Psoas muscle (tissue), 7 donors: ENCODE measurements at regions not wholly inside any gene's neighbourhood (a gene's known extent, or its start where the extent isn't known, plus 50 kb on each side); places are given as distances from the start of the nearest gene placed in this dataset.

Experiments used
- ATAC-seq, 4 donors: fragments of 200-7000 bp; cut with Tn5 transposase; one replicate each; pipeline ENCODE4 v1.9.1; 2020; ENCODE audit warnings: moderate library complexity in 3 of 4, mild to moderate bottlenecking in 2 of 4
- DNase-seq, 2 donors: peaks; one replicate each; pipeline ENCODE4 v3.0.0-alpha.2; 2020
- H3K27ac ChIP-seq: fragments of 200-600 bp; one replicate; pipeline ENCODE4 v1.8.0; 2022
- H3K27me3 ChIP-seq, 3 donors: fragments of 200-600 bp in 1 of 3; one replicate each; pipeline versions ENCODE4 v1.6.1 to v1.8.0; 2013 to 2022; ENCODE audit warnings: low read length in 2 of 3, mild to moderate bottlenecking in 2 of 3, moderate library complexity in 1 of 3; ENCODE audit not compliant: insufficient read depth in 3 of 3
- H3K36me3 ChIP-seq, 2 donors: fragments of 200-600 bp in 1 of 2; one replicate each; pipeline versions ENCODE4 v1.6.1 to v1.8.0; 2013 to 2022; ENCODE audit warnings: low read depth in 1 of 2, mild to moderate bottlenecking in 1 of 2, moderate library complexity in 1 of 2; ENCODE audit not compliant: insufficient read depth in 1 of 2
- H3K4me1 ChIP-seq: fragments of 200-600 bp; one replicate; pipeline ENCODE4 v1.8.0; 2022
- H3K4me3 ChIP-seq: fragments of 200-600 bp; one replicate; pipeline ENCODE4 v1.8.0; 2022; ENCODE audit warnings: mild to moderate bottlenecking
- H3K9me3 ChIP-seq: fragments of 200-600 bp; one replicate; pipeline ENCODE4 v1.8.0; 2022
- WGBS, 3 donors: extraction: QIAGEN DNeasy Blood & Tissue Kit; methylation state at CpG; one replicate each; pipeline versions ENCODE4 v1.1.6 to v1.1.7; 2013; 5-methylcytosine and 5-hydroxymethylcytosine counted together
- intact Hi-C, 2 donors: fragments of 100-400 bp; cut with DNase I; formaldehyde crosslinking; loops; one replicate each; pipeline versions ENCODE4 v1.11.0 to v1.14.2; 2022
- TF ChIP-seq, protein P1 (sequence below): fragments of 200-600 bp; IDR thresholded peaks from one replicate; pipeline ENCODE4 v1.8.0; 2022; ENCODE audit warnings: antibody characterized with exemption
- donor health status: healthy with polysubstance abuse.
- donor health status: DM: no; HTN: no; CAD: no; lungs with moderate emphysema.
- donor health status: Bipolar disorder and iron deficiency.
- donor health status: healthy.
- donor health status: DM: yes; HTN: yes; CAD: no.
- donor health status: DM: no; HTN: no; CAD: no.
- donor health status: DM: yes; HTN: yes; CAD: no.

DNA sequence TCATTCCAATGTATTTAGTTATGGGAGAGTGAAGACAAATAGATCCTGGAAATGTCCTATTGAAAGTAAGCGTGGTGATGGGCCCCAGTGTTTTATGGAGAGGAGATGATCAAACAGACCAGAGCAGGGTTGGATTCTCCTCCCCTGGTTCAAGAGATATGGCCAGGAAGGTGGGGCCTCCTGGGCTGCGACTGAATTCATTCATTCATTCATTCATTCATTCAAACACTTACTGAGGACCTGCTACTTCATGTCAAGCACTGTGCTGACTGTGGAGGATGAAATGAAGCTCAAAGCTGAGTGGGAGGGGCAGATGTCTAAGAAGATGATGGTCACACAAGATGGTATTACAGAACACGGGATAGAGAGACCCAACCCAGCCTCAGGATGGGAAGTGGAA lies 71.5 kb upstream of the TNR start:
- no peak for DNase-seq
- Histone ChIP-seq H3K27ac (no peak overlapping the region), H3K4me3 (no peak overlapping the region), H3K9me3 (no peaks in the 10 kb centered on the region), H3K36me3 (no peaks in the 10 kb centered on the region), H3K27me3 (no peaks in the 10 kb centered on the region), H3K4me1 (no peaks in the 10 kb centered on the region)
- TF ChIP-seq, protein P1, sequence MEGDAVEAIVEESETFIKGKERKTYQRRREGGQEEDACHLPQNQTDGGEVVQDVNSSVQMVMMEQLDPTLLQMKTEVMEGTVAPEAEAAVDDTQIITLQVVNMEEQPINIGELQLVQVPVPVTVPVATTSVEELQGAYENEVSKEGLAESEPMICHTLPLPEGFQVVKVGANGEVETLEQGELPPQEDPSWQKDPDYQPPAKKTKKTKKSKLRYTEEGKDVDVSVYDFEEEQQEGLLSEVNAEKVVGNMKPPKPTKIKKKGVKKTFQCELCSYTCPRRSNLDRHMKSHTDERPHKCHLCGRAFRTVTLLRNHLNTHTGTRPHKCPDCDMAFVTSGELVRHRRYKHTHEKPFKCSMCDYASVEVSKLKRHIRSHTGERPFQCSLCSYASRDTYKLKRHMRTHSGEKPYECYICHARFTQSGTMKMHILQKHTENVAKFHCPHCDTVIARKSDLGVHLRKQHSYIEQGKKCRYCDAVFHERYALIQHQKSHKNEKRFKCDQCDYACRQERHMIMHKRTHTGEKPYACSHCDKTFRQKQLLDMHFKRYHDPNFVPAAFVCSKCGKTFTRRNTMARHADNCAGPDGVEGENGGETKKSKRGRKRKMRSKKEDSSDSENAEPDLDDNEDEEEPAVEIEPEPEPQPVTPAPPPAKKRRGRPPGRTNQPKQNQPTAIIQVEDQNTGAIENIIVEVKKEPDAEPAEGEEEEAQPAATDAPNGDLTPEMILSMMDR: no peak
- 42 to 56% (median 51%) methylated on average over 3 of the region's 3 CpGs for WGBS, 3 donors
- ATAC-seq: no peak
- intact Hi-C loops: no loop called here

DNA sequence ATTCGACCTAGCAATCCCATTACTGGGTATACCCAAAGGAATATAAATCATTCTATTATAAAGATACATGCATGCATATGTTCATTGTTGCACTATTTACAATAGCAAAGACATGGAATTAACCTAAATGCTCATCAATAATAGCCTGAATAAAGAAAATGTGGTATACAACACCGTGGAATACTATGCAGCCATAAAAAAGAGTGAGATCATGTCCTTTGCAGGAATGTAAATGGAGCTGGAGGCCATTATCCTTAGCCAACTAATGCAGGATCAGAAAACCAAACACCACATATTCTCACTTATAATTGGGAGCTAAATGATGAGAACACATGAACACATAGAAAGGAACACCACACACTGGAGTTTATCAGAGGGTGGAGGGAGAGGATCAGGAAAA lies 69.5 kb upstream of the TNR start:
- intact Hi-C loops: no loop called here
- H3K9me3 ChIP-seq: no peaks in the 10 kb centered on the region
- no peaks in the 10 kb centered on the region for H3K4me1 ChIP-seq
- H3K4me3 ChIP-seq: no peak overlapping the region
- H3K27ac ChIP-seq: no peak overlapping the region
- H3K36me3 ChIP-seq: no peaks in the 10 kb centered on the region
- no peak for DNase-seq
- ATAC-seq: no peak
- WGBS, 3 donors: 65 to 85% (median 76%) methylated on average over 2 of the region's 2 CpGs
- no peaks in the 10 kb centered on the region for H3K27me3 ChIP-seq
- TF ChIP-seq, protein P1: no peak

DNA sequence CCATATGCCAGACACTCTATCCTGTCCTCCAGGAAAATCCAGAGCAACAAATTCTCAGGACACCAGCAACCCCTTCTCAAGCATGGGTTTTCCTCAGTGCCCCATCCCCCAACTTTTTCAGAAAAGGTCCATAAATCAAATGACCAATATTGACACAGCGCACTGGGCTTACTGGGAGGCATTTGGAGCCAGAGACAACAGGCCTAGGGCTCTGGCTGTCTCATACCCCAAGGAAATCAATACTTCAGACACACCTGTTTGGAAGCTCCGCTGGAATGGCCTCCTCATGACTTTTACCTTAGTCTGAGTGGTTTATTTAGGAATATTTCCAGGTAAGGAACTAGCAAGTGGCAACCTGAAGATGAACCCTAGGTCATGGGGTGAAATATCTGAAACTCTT lies 66.9 kb upstream of the TNR start:
- ATAC-seq (no peak), DNase-seq (no peak)
- Histone ChIP-seq H3K36me3 (no peaks in the 10 kb centered on the region), H3K9me3 (no peaks in the 10 kb centered on the region), H3K4me3 (no peak overlapping the region), H3K27me3 (no peaks in the 10 kb centered on the region), H3K4me1 (no peaks in the 10 kb centered on the region), H3K27ac (no peak overlapping the region)
- intact Hi-C loops: no loop called here
- TF ChIP-seq, protein P1: no peak
- 86 to 88% (median 87%) methylated on average over 2 of the region's 2 CpGs for WGBS, 3 donors

DNA sequence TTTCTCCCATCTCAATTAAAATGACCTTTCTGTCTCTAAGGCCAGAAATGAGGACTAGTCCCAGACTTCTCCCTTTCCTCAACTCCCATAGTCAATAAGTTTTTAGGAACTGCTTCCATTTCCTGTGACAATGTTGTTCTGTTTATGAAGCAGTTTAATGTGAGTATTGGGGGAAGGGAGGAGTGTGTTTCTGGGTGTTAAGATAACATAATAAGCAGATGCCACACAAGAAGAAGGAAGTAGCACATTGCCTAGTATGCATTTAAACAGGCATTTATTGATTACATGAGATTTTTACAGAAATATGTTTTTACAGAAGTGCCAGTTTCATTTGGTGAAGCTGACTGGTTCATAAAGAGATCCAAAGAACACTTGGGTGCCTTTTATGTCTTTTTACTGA lies 65.6 kb upstream of the TNR start:
- H3K9me3 ChIP-seq: no peaks in the 10 kb centered on the region
- intact Hi-C loops: no loop called here
- no peak overlapping the region for H3K27ac ChIP-seq
- no peaks in the 10 kb centered on the region for H3K27me3 ChIP-seq
- no peaks in the 10 kb centered on the region for H3K4me1 ChIP-seq
- H3K36me3 ChIP-seq: no peaks in the 10 kb centered on the region
- TF ChIP-seq, protein P1: no peak
- no peak overlapping the region for H3K4me3 ChIP-seq
- DNase-seq (no peak), ATAC-seq (no peak)

DNA sequence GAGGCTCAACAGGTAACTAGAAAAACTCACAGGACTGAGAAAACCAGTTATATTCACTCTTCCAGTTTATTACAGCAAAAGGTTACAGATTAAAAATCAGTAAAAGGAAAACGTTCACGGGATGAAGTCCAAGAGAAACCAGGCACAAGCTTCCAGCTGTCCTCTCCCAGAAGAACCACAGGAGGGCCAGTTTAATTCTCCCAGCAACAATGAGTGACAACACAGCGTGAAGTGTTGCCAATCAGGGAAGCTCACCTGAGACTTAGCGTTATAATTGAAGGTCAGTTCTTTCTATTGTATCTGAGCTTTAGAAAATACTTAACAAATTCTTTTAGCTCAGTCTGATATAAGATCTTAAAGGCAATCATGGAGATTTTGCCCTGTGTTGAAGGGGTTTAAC lies 65.2 kb upstream of the TNR start:
- TF ChIP-seq, protein P1: no peak
- H3K4me1 ChIP-seq: no peaks in the 10 kb centered on the region
- DNase-seq (no peak), ATAC-seq (no peak)
- WGBS, 3 donors: 32 to 42% (median 39%) methylated on average over 4 of the region's 4 CpGs
- H3K27ac ChIP-seq: no peak overlapping the region
- no peaks in the 10 kb centered on the region for H3K27me3 ChIP-seq
- H3K36me3 ChIP-seq: no peaks in the 10 kb centered on the region
- H3K4me3 ChIP-seq: no peak overlapping the region
- H3K9me3 ChIP-seq: no peaks in the 10 kb centered on the region
- intact Hi-C loops: no loop called here
